ENCODE measurements at regions not wholly inside any gene's neighbourhood (a gene's known extent, or its start where the extent isn't known, plus 50 kb on each side); places are given as distances from the start of the nearest gene placed in this dataset.

DNA sequence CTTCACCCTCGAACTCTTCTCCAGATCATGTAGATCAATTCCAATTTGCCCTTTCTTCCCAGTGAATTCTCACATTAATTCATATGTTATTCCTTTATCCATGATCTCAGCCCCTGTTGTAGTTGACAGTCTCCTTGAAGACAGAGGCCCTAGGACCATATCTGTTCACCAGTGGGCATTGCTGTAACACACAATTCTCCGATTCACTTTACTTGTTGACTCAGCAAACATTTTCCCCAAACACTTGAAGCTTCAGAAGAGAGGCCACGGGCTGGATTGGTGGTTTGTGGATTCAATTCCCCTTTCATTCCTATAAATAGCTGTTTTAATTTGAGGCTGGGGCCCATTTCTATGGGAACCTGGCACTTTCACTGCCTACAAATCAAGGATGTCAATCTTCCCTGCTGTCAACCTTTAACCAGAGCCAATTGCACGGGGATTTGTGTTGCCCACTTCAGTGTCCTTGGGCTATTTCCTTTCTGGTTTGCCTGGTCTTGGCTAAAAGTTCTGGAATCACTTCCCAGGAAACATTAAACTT is 393.0 kb upstream of the KIRREL3 start (continued):
- no peak for TF ChIP-seq NR1H2 (CRISPR knock-in tag; IDR thresholded peaks at IDR 0.05)
- TF ChIP-seq, protein P1, sequence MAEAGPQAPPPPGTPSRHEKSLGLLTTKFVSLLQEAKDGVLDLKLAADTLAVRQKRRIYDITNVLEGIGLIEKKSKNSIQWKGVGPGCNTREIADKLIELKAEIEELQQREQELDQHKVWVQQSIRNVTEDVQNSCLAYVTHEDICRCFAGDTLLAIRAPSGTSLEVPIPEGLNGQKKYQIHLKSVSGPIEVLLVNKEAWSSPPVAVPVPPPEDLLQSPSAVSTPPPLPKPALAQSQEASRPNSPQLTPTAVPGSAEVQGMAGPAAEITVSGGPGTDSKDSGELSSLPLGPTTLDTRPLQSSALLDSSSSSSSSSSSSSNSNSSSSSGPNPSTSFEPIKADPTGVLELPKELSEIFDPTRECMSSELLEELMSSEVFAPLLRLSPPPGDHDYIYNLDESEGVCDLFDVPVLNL (CRISPR knock-in tag; IDR thresholded peaks at IDR 0.05; ENCODE audit: borderline replicate concordance, low read depth), result no peak
- TF ChIP-seq, protein P2, sequence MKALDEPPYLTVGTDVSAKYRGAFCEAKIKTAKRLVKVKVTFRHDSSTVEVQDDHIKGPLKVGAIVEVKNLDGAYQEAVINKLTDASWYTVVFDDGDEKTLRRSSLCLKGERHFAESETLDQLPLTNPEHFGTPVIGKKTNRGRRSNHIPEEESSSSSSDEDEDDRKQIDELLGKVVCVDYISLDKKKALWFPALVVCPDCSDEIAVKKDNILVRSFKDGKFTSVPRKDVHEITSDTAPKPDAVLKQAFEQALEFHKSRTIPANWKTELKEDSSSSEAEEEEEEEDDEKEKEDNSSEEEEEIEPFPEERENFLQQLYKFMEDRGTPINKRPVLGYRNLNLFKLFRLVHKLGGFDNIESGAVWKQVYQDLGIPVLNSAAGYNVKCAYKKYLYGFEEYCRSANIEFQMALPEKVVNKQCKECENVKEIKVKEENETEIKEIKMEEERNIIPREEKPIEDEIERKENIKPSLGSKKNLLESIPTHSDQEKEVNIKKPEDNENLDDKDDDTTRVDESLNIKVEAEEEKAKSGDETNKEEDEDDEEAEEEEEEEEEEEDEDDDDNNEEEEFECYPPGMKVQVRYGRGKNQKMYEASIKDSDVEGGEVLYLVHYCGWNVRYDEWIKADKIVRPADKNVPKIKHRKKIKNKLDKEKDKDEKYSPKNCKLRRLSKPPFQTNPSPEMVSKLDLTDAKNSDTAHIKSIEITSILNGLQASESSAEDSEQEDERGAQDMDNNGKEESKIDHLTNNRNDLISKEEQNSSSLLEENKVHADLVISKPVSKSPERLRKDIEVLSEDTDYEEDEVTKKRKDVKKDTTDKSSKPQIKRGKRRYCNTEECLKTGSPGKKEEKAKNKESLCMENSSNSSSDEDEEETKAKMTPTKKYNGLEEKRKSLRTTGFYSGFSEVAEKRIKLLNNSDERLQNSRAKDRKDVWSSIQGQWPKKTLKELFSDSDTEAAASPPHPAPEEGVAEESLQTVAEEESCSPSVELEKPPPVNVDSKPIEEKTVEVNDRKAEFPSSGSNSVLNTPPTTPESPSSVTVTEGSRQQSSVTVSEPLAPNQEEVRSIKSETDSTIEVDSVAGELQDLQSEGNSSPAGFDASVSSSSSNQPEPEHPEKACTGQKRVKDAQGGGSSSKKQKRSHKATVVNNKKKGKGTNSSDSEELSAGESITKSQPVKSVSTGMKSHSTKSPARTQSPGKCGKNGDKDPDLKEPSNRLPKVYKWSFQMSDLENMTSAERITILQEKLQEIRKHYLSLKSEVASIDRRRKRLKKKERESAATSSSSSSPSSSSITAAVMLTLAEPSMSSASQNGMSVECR (CRISPR knock-in tag; IDR thresholded peaks at IDR 0.05; ENCODE audit: borderline replicate concordance), result no peak
- TF ChIP-seq, protein P3, sequence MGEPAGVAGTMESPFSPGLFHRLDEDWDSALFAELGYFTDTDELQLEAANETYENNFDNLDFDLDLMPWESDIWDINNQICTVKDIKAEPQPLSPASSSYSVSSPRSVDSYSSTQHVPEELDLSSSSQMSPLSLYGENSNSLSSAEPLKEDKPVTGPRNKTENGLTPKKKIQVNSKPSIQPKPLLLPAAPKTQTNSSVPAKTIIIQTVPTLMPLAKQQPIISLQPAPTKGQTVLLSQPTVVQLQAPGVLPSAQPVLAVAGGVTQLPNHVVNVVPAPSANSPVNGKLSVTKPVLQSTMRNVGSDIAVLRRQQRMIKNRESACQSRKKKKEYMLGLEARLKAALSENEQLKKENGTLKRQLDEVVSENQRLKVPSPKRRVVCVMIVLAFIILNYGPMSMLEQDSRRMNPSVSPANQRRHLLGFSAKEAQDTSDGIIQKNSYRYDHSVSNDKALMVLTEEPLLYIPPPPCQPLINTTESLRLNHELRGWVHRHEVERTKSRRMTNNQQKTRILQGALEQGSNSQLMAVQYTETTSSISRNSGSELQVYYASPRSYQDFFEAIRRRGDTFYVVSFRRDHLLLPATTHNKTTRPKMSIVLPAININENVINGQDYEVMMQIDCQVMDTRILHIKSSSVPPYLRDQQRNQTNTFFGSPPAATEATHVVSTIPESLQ (CRISPR knock-in tag; IDR thresholded peaks at IDR 0.05), result no peak

DNA sequence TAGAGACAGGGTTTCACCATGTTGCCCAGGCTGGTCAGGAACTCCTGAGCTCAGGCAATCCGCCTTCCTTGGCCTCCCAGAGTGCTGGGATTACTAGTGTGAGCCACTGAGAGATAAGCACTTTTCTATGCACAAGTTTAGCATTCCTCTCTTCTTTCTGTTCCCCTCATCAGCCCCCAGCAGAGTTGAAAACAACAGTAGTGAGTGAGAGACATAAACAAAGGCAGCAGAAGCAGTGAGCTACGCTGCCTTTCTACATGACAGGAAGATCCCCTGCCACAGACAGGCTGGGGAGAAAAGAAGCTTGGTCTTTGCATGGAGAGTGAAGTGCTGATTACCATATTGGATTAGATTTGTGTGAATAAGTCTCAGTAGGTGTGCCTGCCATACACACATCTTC is 392.0 kb upstream of the KIRREL3 start:
- H3K4me3 Mint-ChIP-seq, result no peak overlapping the region
- no peaks in the 10 kb centered on the region; the same call in 1 of the 2 replicates for H3K36me3 Mint-ChIP-seq
- DNase-seq (ENCODE audit: low spot score), result no peak
- peaks cover 17% of the 10 kb centered on the region for H3K4me1 Mint-ChIP-seq
- TF ChIP-seq, protein P4, sequence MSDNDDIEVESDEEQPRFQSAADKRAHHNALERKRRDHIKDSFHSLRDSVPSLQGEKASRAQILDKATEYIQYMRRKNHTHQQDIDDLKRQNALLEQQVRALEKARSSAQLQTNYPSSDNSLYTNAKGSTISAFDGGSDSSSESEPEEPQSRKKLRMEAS (CRISPR knock-in tag; IDR thresholded peaks at IDR 0.05), result no peak
- TF ChIP-seq, protein P5, sequence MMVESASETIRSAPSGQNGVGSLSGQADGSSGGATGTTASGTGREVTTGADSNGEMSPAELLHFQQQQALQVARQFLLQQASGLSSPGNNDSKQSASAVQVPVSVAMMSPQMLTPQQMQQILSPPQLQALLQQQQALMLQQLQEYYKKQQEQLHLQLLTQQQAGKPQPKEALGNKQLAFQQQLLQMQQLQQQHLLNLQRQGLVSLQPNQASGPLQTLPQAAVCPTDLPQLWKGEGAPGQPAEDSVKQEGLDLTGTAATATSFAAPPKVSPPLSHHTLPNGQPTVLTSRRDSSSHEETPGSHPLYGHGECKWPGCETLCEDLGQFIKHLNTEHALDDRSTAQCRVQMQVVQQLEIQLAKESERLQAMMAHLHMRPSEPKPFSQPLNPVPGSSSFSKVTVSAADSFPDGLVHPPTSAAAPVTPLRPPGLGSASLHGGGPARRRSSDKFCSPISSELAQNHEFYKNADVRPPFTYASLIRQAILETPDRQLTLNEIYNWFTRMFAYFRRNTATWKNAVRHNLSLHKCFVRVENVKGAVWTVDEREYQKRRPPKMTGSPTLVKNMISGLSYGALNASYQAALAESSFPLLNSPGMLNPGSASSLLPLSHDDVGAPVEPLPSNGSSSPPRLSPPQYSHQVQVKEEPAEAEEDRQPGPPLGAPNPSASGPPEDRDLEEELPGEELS (CRISPR knock-in tag; IDR thresholded peaks at IDR 0.05), result peak; percentile 58; the same call in 1 of the 2 replicates
- TF ChIP-seq SOX15 (CRISPR knock-in tag; IDR thresholded peaks at IDR 0.05) (no peak), ZNF317 (CRISPR knock-in tag; IDR thresholded peaks at IDR 0.05; ENCODE audit: borderline replicate concordance, low read depth) (no peak)
- TF ChIP-seq, protein P6, sequence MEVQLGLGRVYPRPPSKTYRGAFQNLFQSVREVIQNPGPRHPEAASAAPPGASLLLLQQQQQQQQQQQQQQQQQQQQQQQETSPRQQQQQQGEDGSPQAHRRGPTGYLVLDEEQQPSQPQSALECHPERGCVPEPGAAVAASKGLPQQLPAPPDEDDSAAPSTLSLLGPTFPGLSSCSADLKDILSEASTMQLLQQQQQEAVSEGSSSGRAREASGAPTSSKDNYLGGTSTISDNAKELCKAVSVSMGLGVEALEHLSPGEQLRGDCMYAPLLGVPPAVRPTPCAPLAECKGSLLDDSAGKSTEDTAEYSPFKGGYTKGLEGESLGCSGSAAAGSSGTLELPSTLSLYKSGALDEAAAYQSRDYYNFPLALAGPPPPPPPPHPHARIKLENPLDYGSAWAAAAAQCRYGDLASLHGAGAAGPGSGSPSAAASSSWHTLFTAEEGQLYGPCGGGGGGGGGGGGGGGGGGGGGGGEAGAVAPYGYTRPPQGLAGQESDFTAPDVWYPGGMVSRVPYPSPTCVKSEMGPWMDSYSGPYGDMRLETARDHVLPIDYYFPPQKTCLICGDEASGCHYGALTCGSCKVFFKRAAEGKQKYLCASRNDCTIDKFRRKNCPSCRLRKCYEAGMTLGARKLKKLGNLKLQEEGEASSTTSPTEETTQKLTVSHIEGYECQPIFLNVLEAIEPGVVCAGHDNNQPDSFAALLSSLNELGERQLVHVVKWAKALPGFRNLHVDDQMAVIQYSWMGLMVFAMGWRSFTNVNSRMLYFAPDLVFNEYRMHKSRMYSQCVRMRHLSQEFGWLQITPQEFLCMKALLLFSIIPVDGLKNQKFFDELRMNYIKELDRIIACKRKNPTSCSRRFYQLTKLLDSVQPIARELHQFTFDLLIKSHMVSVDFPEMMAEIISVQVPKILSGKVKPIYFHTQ (CRISPR knock-in tag; IDR thresholded peaks at IDR 0.05), result no peak
- peaks cover 29% of the 10 kb centered on the region for H3K9me3 Mint-ChIP-seq
- peak overlapping the region; percentile 74 for H3K27ac Mint-ChIP-seq
- H3K27me3 Mint-ChIP-seq (ENCODE audit: low read depth), result no peaks in the 10 kb centered on the region; the same call in 1 of the 2 replicates
- POLR2A ChIA-PET, result interaction anchor here (0.9 kb wide), 1 partner anchor 19 kb away, joined by 3 read pairs; no protein-coding TSS in a partner anchor
- peak; percentile 93 for ATAC-seq
- CTCF ChIA-PET, result interaction anchor here (0.7 to 0.9 kb wide), 3 partner anchors 17 to 79 kb away, joined by 3 read pairs; no protein-coding TSS in a partner anchor

Measured in WTC11 (cell line).